HEK293T (cell line): ENCODE measurements at regions not wholly inside any gene's neighbourhood (a gene's known extent, or its start where the extent isn't known, plus 50 kb on each side); places are given as distances from the start of the nearest gene placed in this dataset.
"Not testable (repeated sequence)": the region's sequence is repeated elsewhere in the genome, so short reads cannot be mapped to it uniquely, and the experiment has no call there.

Source experiments
- ARNT ChIP-seq: fragments of 450-650 bp; IDR thresholded peaks from 2 replicates; pipeline ENCODE4 v1.6.1; 2017; ENCODE audit warnings: mild to moderate bottlenecking
- BHLHE40 ChIP-seq: fragments of 450-650 bp; IDR thresholded peaks from 2 replicates; pipeline ENCODE4 v1.6.1; 2016; ENCODE audit warnings: mild to moderate bottlenecking, moderate library complexity, borderline replicate concordance
- ELF4 ChIP-seq: fragments of 450-650 bp; IDR thresholded peaks from 2 replicates; pipeline ENCODE4 v1.6.1; 2017; ENCODE audit warnings: antibody characterized with exemption
- FOXA1 ChIP-seq: fragments of 450-650 bp; IDR thresholded peaks from 2 replicates; pipeline ENCODE4 v1.6.1; 2016; ENCODE audit warnings: mild to moderate bottlenecking
- FOXK2 ChIP-seq: fragments of 450-650 bp; IDR thresholded peaks from 2 replicates; pipeline ENCODE4 v1.6.1; 2016; ENCODE audit warnings: mild to moderate bottlenecking
- FOXM1 ChIP-seq: fragments of 450-650 bp; IDR thresholded peaks from 2 replicates; pipeline ENCODE4 v1.6.1; 2017; ENCODE audit warnings: mild to moderate bottlenecking, borderline replicate concordance
- HDGF ChIP-seq: fragments of 450-650 bp; IDR thresholded peaks from 2 replicates; pipeline ENCODE4 v1.6.1; 2017; ENCODE audit warnings: antibody characterized with exemption, borderline replicate concordance
- L3MBTL2 ChIP-seq: fragments of 450-650 bp; conservative IDR thresholded peaks from 2 replicates; pipeline ENCODE4 v1.6.1; 2016; ENCODE audit warnings: mild to moderate bottlenecking
- LEF1 ChIP-seq: fragments of 450-650 bp; IDR thresholded peaks from 2 replicates; pipeline ENCODE4 v1.6.1; 2017; ENCODE audit warnings: mild to moderate bottlenecking, borderline replicate concordance
- NFRKB ChIP-seq: fragments of 450-650 bp; IDR thresholded peaks from 2 replicates; pipeline ENCODE4 v1.6.1; 2016; ENCODE audit warnings: mild to moderate bottlenecking, moderate library complexity
- PKNOX1 ChIP-seq: fragments of 450-650 bp; IDR thresholded peaks from 2 replicates; pipeline ENCODE4 v1.6.1; 2016
- SP1 ChIP-seq: fragments of 450-650 bp; IDR thresholded peaks from 2 replicates; pipeline ENCODE4 v1.6.1; 2017
- SUZ12 ChIP-seq: fragments of 450-650 bp; IDR thresholded peaks from 2 replicates; pipeline ENCODE4 v1.6.1; 2016; ENCODE audit warnings: mild to moderate bottlenecking
- TARDBP ChIP-seq: fragments of 450-650 bp; IDR thresholded peaks from 2 replicates; pipeline ENCODE4 v1.6.1; 2016

GRCh38 chr19:21606326-21606725 lies 100.9 kb downstream of the ZNF429 start:
- TF ChIP-seq FOXM1, NFRKB, SUZ12, FOXK2, ARNT, L3MBTL2, LEF1, PKNOX1, ELF4, HDGF, SP1, FOXA1, TARDBP, BHLHE40: not testable (repeated sequence)
